ENCODE measurements at regions not wholly inside any gene's neighbourhood (a gene's known extent, or its start where the extent isn't known, plus 50 kb on each side); places are given as distances from the start of the nearest gene placed in this dataset.

GRCh38 chr1:199015799-199016198 is 377.0 kb downstream of the PTPRC start:
- no peak for TF ChIP-seq CTCF (conservative IDR thresholded peaks at IDR 0.05; ENCODE audit: low read depth, low read length)
- TF ChIP-seq EZH2 (IDR thresholded peaks at IDR 0.05; ENCODE audit: borderline replicate concordance, low read depth, low read length, poor library complexity, severe bottlenecking): no peak

Measured in A673 (cell line).